NCI-H2107 (cell line): ENCODE measurements at regions not wholly inside any gene's neighbourhood (a gene's known extent, or its start where the extent isn't known, plus 50 kb on each side); places are given as distances from the start of the nearest gene placed in this dataset.

ENCODE experiments used
- DNase-seq: peaks from one replicate; lab custom pipeline; 2025; lab: John Stamatoyannopoulos, UW

DNA sequence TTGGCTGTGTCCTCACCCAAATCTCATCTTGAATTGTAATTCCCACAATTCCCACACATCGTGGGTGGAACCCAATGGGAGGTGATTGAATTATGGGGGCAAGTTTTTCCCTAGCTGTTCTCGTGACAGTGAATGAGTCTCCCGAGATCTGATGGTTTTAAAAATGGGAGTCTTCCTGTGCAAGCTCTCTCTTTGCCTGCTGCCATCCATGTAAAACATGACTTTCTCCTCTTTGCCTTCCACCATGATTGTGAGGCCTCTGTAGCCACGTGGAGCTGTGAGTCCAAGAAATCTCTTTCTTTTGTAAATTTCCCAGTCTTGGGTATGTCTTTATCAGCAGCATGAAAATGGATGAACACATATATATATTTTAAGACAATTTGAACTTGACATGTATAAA lies 285.4 kb downstream of the BAMBI start:
- DNase-seq: no peak

GRCh38 chr10:28963539-28964221 lies 286.4 kb downstream of the BAMBI start:
- no peak for DNase-seq

GRCh38 chr10:28965937-28966336 lies 288.6 kb downstream of the BAMBI start:
- DNase-seq: no peak

- DNase-seq: no peak
Observed at GRCh38 chr10:28967031-28967430, 289.7 kb downstream of the BAMBI start.

DNA sequence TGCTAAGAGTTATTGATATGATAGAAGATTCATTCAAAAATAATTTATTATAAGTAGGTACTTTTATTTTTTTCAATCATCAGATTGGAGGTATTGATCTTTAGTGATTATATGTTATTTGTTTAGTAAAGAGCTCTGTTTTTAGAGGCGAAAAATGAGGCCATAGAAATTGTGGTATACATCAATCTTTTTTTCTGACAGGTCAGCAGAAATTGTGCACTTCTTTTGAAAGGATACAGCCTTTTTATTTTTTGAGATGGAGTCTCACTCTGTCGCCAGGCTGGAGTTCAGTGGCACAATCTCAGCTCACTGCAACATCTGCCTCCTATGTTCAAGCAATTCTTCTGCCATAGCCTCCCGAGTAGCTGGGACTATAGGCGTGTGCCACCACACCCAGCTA lies 292.1 kb downstream of the BAMBI start:
- DNase-seq: no peak

- DNase-seq: no peak
Observed at GRCh38 chr10:28970231-28970630, 292.9 kb downstream of the BAMBI start.

DNA sequence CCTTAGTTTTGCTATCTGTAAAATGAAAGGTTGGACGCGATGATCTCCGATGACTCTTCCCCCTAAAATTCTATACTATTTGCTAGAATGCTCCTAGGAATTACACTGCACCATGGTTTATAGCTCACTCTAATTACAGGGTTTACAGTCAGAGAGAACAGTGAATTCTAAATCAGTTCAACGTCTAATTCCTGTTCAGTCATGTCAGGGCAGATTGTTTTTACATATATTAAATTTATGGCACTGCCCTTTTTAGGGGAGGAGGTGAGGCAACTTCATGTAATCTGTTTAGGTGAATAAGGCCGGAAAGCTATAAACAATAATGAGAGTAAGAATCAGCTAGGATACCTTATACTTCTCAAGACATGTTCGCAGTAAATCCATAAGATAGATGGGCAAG lies 293.9 kb downstream of the BAMBI start:
- DNase-seq: no peak

DNA sequence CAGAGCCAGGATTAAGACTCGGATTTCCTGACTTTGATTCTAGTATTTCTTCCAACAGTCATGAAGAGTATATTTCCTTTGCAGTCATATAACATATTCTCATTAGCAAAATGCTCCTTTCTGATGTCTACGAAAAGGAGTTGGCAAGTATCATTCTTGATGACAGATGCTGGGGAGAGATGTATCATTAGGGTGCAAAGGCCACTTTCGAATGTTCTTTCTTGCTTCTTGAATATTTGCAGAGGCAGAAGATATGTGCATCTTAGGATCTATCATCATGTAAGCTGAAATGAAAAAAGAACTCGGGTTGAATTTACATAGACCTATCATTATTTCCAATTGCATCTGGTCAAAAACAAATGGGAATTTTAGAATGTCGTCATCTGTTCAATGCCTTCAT lies 294.4 kb downstream of the BAMBI start:
- no peak for DNase-seq

DNA sequence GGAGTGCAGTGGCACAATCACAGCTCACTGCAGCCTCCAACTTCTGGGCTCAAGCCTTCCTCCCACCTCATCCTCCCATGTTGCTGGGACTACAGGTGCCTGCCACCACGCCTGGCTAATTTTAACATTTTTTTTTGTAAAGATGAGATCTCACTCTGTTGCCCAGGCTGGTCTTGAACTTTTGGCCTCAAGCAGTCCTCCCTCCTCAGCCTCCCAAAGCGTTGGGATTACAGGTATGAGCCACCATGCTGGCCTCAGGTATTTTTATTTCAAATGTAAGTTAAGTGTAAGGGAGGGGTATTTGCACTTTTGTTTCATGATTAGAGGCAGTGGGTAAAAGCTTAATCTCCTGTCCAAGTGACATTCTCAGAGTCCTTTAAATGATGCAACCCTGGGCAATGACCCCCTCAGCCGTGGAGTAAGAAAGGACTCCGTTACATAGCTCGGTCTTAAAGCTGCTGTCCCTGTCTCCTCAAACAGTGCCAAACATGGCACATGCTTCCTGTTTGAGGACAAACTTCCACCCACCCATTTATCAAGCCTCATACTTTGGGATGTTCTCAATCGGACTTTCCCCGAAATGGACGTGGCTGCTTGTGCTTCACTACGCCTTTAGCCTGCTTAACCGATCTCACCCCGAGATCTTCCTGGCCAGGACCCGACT lies 296.1 kb downstream of the BAMBI start:
- no peak for DNase-seq

- DNase-seq: peak; percentile 52
Observed at GRCh38 chr10:28975891-28976531, 298.7 kb downstream of the BAMBI start.

DNA sequence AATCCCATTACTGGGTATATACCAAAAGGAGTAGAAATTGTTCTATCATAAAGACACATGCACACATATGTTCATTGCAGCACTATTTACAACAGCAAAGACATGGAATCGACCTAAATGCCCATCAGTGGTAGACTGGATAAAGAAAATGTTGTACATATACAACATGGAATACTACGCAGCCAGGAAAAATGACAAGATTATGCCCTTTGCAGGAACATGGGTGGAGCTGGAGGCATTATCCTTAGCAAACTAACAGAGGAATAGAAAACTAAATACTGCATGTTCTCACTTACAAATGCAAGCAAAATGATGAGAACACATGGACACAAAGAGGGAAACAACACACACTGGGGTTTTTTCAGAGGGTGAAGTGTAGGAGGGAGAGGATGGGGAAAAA lies 300.2 kb downstream of the BAMBI start:
- DNase-seq: no peak

GRCh38 chr10:28980264-28980663 lies 302.9 kb downstream of the BAMBI start:
- DNase-seq: no peak

DNA sequence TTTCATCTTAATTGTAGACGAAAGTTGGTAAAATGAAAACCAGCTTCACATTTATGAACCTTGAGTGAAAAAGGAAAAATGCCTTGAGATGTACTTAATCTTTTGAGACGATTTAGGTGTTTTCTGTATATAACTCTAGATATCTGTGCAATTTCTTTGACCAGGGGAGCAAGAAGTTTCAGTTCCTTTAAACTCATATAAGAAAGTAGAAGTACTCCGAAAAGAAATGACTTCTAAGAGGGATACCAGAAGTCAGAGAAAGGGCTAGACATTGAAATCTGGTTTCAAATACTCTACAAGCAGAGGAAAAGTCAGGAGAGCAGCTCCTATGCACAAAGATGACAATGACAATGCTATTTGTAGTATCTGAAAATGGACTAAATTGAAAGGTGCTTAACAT lies 303.7 kb downstream of the BAMBI start:
- no peak for DNase-seq

DNA sequence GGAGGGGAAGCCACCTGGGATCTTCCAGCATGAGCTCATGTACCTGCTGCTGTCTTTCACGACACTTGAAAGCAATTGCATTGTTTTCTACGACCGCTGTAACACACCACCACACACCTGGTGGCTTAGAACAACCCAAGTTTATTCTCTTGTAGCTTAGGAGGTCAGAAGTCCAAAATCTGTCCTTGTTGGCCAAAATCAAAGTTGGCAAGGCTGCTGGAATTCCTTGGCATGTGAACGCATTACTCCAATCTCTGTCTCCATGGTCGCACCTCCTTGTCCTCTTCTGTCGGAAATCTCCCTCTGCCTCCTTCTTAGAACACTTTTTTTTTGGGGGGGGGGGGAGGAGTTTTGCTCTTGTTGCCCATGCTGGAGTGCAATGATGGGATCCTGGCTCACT lies 305.7 kb downstream of the BAMBI start:
- no peak for DNase-seq

- no peak for DNase-seq
Observed at GRCh38 chr10:28983799-28984198, 305.1 kb upstream of the LYZL1 start.

DNA sequence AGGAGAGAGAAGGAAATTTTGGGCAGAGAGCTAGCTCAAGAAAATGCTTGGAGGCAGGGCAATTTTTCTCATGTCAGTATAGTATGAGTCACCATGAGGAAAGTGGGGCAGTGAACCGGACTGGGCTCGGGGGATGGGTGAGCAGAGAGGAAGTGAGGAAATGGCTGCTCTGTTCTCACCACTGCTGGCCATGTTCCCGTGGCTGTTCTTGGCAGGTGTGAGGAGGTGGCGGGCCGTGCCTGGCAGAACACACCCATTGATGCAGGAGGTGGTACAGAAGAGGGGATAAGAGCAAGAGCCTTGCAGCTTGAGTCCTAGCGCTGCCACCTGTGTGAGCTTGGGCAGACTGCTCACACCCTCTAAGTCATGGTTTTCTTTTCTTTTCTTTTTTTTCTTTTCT lies 304.4 kb upstream of the LYZL1 start:
- peak; percentile 9 for DNase-seq

- DNase-seq: no peak
Observed at GRCh38 chr10:28985137-28985885, 303.6 kb upstream of the LYZL1 start.

- DNase-seq: no peak
Observed at GRCh38 chr10:28986117-28986792, 302.6 kb upstream of the LYZL1 start.

GRCh38 chr10:28986856-28987255 lies 302.0 kb upstream of the LYZL1 start:
- no peak for DNase-seq

DNA sequence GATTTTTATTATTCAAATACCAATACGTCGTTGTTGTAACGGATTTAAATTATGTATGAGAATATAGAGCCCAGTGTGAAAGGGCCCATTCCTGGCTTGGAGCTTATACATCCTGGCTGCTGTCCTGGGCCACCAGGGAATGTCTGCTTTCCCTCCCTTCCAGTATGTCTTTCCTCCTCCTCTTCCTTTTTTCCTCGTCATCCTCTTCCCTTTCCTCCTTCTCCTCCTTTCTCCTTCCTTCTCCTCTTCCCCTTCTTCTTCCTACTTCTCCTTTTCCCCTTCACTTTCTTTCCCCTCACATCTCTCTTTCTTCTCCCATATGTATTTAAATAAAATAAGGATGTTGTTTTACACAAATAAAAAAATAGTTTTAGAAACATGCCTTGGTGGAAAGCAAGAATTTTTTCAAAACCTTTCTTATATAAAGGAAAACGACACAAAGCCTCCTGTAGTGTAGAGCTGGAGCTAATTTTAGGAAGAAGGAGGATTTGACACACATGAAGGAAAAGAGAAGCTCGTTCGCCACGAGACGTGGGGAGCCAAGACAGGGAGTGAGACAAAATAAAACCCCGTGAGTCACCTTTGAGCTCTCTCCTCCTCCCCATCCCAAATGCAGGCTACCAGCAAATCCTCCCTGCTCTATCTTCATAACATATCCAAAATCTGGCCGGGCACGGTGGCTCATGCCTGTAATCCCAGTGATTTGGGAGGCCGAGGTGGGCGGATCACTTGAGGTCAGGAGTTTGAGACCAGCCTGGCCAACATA lies 301.1 kb upstream of the LYZL1 start:
- no peak for DNase-seq

DNA sequence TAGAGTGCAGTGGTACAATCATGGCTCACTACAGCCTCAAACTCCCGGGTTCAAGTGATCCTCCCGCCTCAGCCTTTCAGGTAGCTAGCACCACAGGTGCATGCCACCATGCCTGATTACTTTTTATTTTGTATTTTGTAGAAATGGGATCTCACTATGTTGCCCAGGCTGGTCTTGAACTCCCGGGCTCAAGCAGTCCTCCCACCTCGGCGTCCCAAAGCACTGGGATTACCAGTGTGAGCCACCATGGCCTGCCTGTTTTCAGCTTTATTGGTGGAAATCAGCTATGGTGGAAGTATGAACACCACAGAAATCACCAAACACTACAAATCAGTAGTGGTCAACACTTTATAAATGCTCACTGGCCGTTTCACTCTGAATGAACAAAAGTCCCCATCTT lies 299.9 kb upstream of the LYZL1 start:
- DNase-seq: no peak
